CD4-positive, alpha-beta T cell (primary cell): ENCODE measurements at regions not wholly inside any gene's neighbourhood (a gene's known extent, or its start where the extent isn't known, plus 50 kb on each side); places are given as distances from the start of the nearest gene placed in this dataset.

Experiments
- ATAC-seq: fragments of 200-7000 bp; cut with Tn5 transposase; one replicate; pipeline ENCODE4 v1.10.0; 2022; ENCODE audit warnings: mild to moderate bottlenecking; ENCODE audit not compliant: poor library complexity
- CTCF ChIA-PET: fragments of 350-600 bp; sonication (Branson Sonifier 250); formaldehyde crosslinking; loops from one replicate; lab custom pipeline; 2021; ENCODE audit warnings: antibody characterized with exemption, inconsistent platforms; lab: Charles Lee
- POLR2A ChIA-PET: fragments of 350-600 bp; sonication (Branson Sonifier 250); formaldehyde crosslinking; loops from one replicate; lab custom pipeline; 2021; ENCODE audit warnings: antibody characterized with exemption, inconsistent platforms; lab: Charles Lee
- DNase-seq, 14 experiments: peaks; one replicate each; pipeline ENCODE4 v3.0.0-alpha.2; 2013 to 2020; ENCODE audit warnings: mixed read lengths in 2 of 14
- H3K27ac ChIP-seq, 2 donors: one replicate each; pipeline versions ENCODE4 v1.5.1 to v1.7.0; 2013; ENCODE audit warnings: low read length in 2 of 2, low read depth in 1 of 2, mild to moderate bottlenecking in 1 of 2
- H3K27me3 ChIP-seq, 2 experiments: 1 replicate in 1 of 2; 2 replicates in 1 of 2; pipeline versions ENCODE4 v1.6.1 to v1.7.0; 2013; ENCODE audit warnings: low read length in 2 of 2, control low read depth in 1 of 2, mild to moderate bottlenecking in 1 of 2, moderate library complexity in 1 of 2; ENCODE audit not compliant: insufficient read depth in 2 of 2, control insufficient read depth in 1 of 2
- H3K36me3 ChIP-seq: one replicate; pipeline ENCODE4 v1.6.1; 2013; ENCODE audit warnings: low read length, control low read depth; ENCODE audit not compliant: insufficient read depth
- H3K4me1 ChIP-seq: one replicate; pipeline ENCODE4 v1.6.1; 2013; ENCODE audit warnings: low read length, control low read depth; ENCODE audit not compliant: insufficient read depth
- H3K4me3 ChIP-seq: one replicate; pipeline ENCODE4 v1.5.1; 2013; ENCODE audit warnings: mild to moderate bottlenecking, low read length, moderate library complexity
- H3K9me3 ChIP-seq, 2 experiments: 1 replicate in 1 of 2; 2 replicates in 1 of 2; pipeline versions ENCODE4 v1.6.1 to v1.7.0; 2013; ENCODE audit warnings: low read length in 2 of 2, mild to moderate bottlenecking in 2 of 2, control low read depth in 1 of 2, moderate library complexity in 1 of 2; ENCODE audit not compliant: control insufficient read depth in 1 of 2, insufficient read depth in 1 of 2
- H3K27ac Mint-ChIP-seq: one replicate; pipeline ENCODE4 v1.8.0; 2020; ENCODE audit warnings: mixed read lengths
- H3K27me3 Mint-ChIP-seq: one replicate; pipeline ENCODE4 v1.8.0; 2021; ENCODE audit warnings: mixed read lengths
- H3K36me3 Mint-ChIP-seq: one replicate; pipeline ENCODE4 v1.8.0; 2021; ENCODE audit warnings: low read depth, mixed read lengths
- H3K4me1 Mint-ChIP-seq: one replicate; pipeline ENCODE4 v1.8.0; 2021; ENCODE audit warnings: low read depth, mixed read lengths
- H3K4me3 Mint-ChIP-seq: one replicate; pipeline ENCODE4 v1.8.0; 2020; ENCODE audit warnings: mild to moderate bottlenecking, mixed read lengths
- H3K9me3 Mint-ChIP-seq: one replicate; pipeline ENCODE4 v1.8.0; 2020; ENCODE audit warnings: mixed read lengths
- CTCF ChIP-seq: fragments of 200-600 bp; IDR thresholded peaks from one replicate; pipeline ENCODE4 v1.8.0; 2022; ENCODE audit warnings: antibody characterized with exemption, mild to moderate bottlenecking
- intact Hi-C, 2 experiments: fragments of 100-400 bp; cut with DNase I in 1 of 2; cut with micrococcal nuclease in 1 of 2; formaldehyde crosslinking; loops; one replicate each; pipeline versions ENCODE4 v1.15.1 to v1.9.0; 2023 to 2025; cut with DNase I, micrococcal nuclease

- Histone ChIP-seq H3K27ac (no peak overlapping the region), H3K9me3 (peaks cover 0 to 10% of the 10 kb centered on the region in 2 experiments), H3K4me1 (no peaks in the 10 kb centered on the region), H3K4me3 (no peak overlapping the region), H3K27me3 (peaks cover 0 to 7% of the 10 kb centered on the region in 2 experiments), H3K36me3 (no peaks in the 10 kb centered on the region)
- intact Hi-C loops = no loop called here
- DNase-seq (no peak), ATAC-seq (no peak)
- ChIA-PET POLR2A (no interaction called here), CTCF (no interaction called here)
- Mint-ChIP-seq H3K4me3 (no peak overlapping the region), H3K9me3 (no peaks in the 10 kb centered on the region), H3K27me3 (peaks cover 25% of the 10 kb centered on the region), H3K36me3 (no peaks in the 10 kb centered on the region), H3K27ac (no peak overlapping the region), H3K4me1 (no peaks in the 10 kb centered on the region)
- no peak for TF ChIP-seq CTCF
These were observed 462.1 kb downstream of the ICE1 start for GRCh38 chr5:5884593-5884992.

- Histone ChIP-seq H3K27me3 (peaks cover 0 to 7% of the 10 kb centered on the region in 2 experiments), H3K4me1 (no peaks in the 10 kb centered on the region), H3K27ac (no peak overlapping the region), H3K4me3 (no peak overlapping the region), H3K36me3 (no peaks in the 10 kb centered on the region), H3K9me3 (peaks cover 0 to 10% of the 10 kb centered on the region in 2 experiments)
- Mint-ChIP-seq H3K27me3 (peaks cover 25% of the 10 kb centered on the region), H3K4me3 (no peak overlapping the region), H3K27ac (no peak overlapping the region), H3K9me3 (no peaks in the 10 kb centered on the region), H3K36me3 (no peaks in the 10 kb centered on the region), H3K4me1 (no peaks in the 10 kb centered on the region)
- CTCF ChIA-PET = no interaction called here
- ATAC-seq (no peak), DNase-seq (no peak)
- intact Hi-C loops = no loop called here
- no peak for TF ChIP-seq CTCF
- POLR2A ChIA-PET = no interaction called here
These were observed 461.1 kb downstream of the ICE1 start for GRCh38 chr5:5883562-5883961.

GRCh38 chr5:5883146-5883545, 460.7 kb downstream of the ICE1 start:
- no peak for TF ChIP-seq CTCF
- no peaks in the 10 kb centered on the region for H3K4me1 Mint-ChIP-seq
- intact Hi-C loops = no loop called here
- no peaks in the 10 kb centered on the region for H3K4me1 ChIP-seq
- no peaks in the 10 kb centered on the region for H3K9me3 Mint-ChIP-seq
- H3K4me3 ChIP-seq = no peak overlapping the region
- ChIA-PET CTCF (no interaction called here), POLR2A (no interaction called here)
- peaks cover 0 to 10% of the 10 kb centered on the region in 2 experiments for H3K9me3 ChIP-seq
- no peak overlapping the region for H3K27ac Mint-ChIP-seq
- H3K27ac ChIP-seq = no peak overlapping the region
- H3K27me3 ChIP-seq = peaks cover 0 to 7% of the 10 kb centered on the region in 2 experiments
- H3K36me3 ChIP-seq = no peaks in the 10 kb centered on the region
- H3K27me3 Mint-ChIP-seq = peaks cover 28% of the 10 kb centered on the region
- no peaks in the 10 kb centered on the region for H3K36me3 Mint-ChIP-seq
- ATAC-seq = no peak
- H3K4me3 Mint-ChIP-seq = no peak overlapping the region
- no peak for DNase-seq
